ENCODE measurements at regions not wholly inside any gene's neighbourhood (a gene's known extent, or its start where the extent isn't known, plus 50 kb on each side); places are given as distances from the start of the nearest gene placed in this dataset.

DNA sequence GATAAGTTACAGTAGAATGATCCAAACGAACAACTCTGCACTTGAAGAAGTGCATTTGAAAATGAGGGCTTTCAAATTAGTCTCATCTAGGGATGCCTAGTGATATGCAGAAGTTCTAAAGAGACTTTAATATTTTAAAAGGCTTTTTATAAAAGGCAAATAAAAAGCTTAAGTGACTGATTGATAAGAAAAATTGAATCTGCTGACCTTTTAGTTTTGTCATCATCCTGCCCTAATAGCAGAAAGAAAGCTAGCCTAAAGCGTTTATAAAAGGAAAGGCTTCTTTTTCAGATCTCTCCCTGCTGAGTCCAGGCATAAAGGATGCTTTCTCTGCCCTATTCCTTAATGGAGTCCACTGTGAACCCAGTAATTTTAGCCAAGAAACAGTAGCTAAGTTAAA, 72.7 kb upstream of the ALDH1L1 start:
- Histone ChIP-seq H3K4me2 (no peak overlapping the region), H3K4me1 (no peaks in the 10 kb centered on the region), H3K4me3 (no peak overlapping the region), H3K9me3 (no peaks in the 10 kb centered on the region), H3K27ac (no peak overlapping the region)
- ChIA-PET CTCF (no interaction called here), POLR2A (no interaction called here)
- WGBS (ENCODE audit: missing lambda C conversion rate) = 49% methylated on average over 2 of the region's 2 CpGs
- DNase-seq (ENCODE audit: low read depth in 1 of 2, low spot score in 1 of 2) (no peak), ATAC-seq (no peak), FAIRE-seq (no peak)
- TF ChIP-seq HDAC2 (IDR thresholded peaks at IDR 0.05) (no peak), MAFK (IDR thresholded peaks at IDR 0.05; ENCODE audit: partially characterized antibody) (peak; percentile 65)

DNA sequence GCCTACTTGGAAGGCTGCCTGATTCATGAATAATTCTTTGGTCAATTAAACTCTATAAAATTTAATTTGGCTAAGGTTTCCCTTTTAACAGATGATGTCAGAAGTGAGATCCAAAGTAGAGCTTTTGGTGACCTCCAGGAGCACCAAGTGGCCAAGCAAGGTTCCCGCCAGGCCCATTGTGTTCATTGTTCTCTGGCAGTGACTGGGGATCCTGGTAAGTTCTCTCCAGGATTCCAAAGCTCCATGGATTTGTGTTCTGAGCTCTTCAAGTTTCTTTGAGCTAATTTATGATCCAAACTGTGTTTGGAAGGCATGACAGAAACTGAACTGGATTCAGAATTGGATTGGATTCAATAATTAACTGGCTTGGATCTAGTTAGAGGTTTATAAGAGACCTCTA, 72.0 kb upstream of the ALDH1L1 start:
- WGBS (ENCODE audit: missing lambda C conversion rate) = 57% methylated on average over 1 of the region's 1 CpG
- H3K4me3 ChIP-seq = no peak overlapping the region
- no peak overlapping the region for H3K27ac ChIP-seq
- H3K4me1 ChIP-seq = no peaks in the 10 kb centered on the region
- DNase-seq (ENCODE audit: low read depth in 1 of 2, low spot score in 1 of 2) = no peak
- ChIA-PET POLR2A (no interaction called here), CTCF (no interaction called here)
- TF ChIP-seq, protein P1, sequence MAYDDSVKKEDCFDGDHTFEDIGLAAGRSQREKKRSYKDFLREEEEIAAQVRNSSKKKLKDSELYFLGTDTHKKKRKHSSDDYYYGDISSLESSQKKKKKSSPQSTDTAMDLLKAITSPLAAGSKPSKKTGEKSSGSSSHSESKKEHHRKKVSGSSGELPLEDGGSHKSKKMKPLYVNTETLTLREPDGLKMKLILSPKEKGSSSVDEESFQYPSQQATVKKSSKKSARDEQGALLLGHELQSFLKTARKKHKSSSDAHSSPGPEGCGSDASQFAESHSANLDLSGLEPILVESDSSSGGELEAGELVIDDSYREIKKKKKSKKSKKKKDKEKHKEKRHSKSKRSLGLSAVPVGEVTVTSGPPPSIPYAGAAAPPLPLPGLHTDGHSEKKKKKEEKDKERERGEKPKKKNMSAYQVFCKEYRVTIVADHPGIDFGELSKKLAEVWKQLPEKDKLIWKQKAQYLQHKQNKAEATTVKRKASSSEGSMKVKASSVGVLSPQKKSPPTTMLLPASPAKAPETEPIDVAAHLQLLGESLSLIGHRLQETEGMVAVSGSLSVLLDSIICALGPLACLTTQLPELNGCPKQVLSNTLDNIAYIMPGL (CRISPR knock-in tag; IDR thresholded peaks at IDR 0.05; ENCODE audit: borderline replicate concordance) = no peak
- TF ChIP-seq CBX8 (IDR thresholded peaks at IDR 0.05) = no peak
- TF ChIP-seq BHLHE40 (IDR thresholded peaks at IDR 0.05; ENCODE audit: low read depth, low read length) = no peak
- TF ChIP-seq, protein P2, sequence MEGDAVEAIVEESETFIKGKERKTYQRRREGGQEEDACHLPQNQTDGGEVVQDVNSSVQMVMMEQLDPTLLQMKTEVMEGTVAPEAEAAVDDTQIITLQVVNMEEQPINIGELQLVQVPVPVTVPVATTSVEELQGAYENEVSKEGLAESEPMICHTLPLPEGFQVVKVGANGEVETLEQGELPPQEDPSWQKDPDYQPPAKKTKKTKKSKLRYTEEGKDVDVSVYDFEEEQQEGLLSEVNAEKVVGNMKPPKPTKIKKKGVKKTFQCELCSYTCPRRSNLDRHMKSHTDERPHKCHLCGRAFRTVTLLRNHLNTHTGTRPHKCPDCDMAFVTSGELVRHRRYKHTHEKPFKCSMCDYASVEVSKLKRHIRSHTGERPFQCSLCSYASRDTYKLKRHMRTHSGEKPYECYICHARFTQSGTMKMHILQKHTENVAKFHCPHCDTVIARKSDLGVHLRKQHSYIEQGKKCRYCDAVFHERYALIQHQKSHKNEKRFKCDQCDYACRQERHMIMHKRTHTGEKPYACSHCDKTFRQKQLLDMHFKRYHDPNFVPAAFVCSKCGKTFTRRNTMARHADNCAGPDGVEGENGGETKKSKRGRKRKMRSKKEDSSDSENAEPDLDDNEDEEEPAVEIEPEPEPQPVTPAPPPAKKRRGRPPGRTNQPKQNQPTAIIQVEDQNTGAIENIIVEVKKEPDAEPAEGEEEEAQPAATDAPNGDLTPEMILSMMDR (IDR thresholded peaks at IDR 0.05) = no peak
- TF ChIP-seq CBX2 (IDR thresholded peaks at IDR 0.05; ENCODE audit: borderline replicate concordance, low read depth) = no peak
- TF ChIP-seq, protein P3, sequence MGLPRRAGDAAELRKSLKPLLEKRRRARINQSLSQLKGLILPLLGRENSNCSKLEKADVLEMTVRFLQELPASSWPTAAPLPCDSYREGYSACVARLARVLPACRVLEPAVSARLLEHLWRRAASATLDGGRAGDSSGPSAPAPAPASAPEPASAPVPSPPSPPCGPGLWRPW (IDR thresholded peaks at IDR 0.05) = no peak
- no peak for ATAC-seq
- no peak overlapping the region for H3K4me2 ChIP-seq
- no peaks in the 10 kb centered on the region for H3K9me3 ChIP-seq
- FAIRE-seq = no peak

DNA sequence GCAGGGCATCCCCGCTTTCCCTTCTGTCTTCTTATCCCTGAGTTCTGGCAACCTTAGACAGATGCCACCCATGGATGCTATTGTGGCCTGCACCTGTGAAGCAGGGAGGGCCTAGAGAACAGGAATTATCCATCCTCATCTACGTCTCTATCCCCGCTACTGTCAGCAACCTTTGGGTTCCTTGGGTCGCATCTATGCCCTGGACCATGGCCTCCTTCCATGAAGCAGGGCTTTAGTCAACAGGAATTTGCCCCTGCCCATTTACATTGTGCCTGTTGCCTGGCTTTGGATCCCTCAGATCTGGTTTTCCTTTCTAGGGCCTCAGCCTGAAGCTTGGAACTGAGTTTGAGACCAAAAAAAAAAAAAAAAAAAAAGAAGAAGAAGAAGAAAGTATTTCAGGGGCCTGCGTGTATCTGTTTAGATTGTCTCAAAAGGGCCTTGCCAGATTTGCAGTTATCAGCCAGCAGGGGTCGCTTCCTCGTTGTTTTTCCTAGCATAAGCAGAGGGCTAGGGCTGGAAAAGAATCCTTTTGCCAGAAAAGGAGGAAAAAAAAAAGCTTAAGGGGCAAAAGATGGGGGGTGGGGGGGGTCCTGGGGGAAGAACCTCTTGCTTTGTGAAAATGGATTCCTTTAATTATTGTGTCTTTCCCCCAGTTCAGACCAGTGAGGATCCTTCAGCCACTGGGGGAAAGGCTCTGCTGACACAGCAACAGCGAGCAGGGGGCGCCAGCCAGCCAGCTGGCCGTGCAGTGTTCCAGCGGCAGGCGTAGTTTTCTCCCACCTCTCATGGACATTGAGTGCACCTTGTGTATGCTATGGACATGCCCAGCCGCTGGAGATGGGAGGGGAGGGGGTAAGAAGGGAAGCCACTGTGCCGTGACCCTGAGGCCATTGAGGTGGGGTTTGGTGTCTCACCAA, 65.7 kb upstream of the ALDH1L1 start:
- Histone ChIP-seq H3K27ac (no peak overlapping the region), H3K4me2 (peak overlapping the region; percentile 53), H3K9me3 (no peaks in the 10 kb centered on the region), H3K4me3 (no peak overlapping the region), H3K4me1 (no peaks in the 10 kb centered on the region)
- ATAC-seq (peak; percentile 89 to 95), FAIRE-seq (no peak), DNase-seq (ENCODE audit: low read depth in 1 of 2, low spot score in 1 of 2) (peak; percentile 33 to 54)
- POLR2A ChIA-PET = no interaction called here
- CTCF ChIA-PET = interaction anchor here (0.6 to 2.8 kb wide), 13 partner anchors 10 to 150 kb away, joined by 3 to 11 read pairs (median 3); partner anchors contain the start of gene KLF15
- WGBS (ENCODE audit: missing lambda C conversion rate) = 29% methylated on average over 13 of the region's 14 CpGs
- TF ChIP-seq, protein P4, sequence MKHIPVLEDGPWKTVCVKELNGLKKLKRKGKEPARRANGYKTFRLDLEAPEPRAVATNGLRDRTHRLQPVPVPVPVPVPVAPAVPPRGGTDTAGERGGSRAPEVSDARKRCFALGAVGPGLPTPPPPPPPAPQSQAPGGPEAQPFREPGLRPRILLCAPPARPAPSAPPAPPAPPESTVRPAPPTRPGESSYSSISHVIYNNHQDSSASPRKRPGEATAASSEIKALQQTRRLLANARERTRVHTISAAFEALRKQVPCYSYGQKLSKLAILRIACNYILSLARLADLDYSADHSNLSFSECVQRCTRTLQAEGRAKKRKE (CRISPR knock-in tag; IDR thresholded peaks at IDR 0.05; ENCODE audit: low read depth) = no peak
- TF ChIP-seq MAFK (IDR thresholded peaks at IDR 0.05; ENCODE audit: partially characterized antibody) (peak; percentile 40), RAD21 (conservative IDR thresholded peaks at IDR 0.05 in 1 of 2, IDR thresholded peaks at IDR 0.05 in 1 of 2) (peak; percentile 58 to 62), FOXS1 (CRISPR knock-in tag; IDR thresholded peaks at IDR 0.05) (no peak), SMC3 (IDR thresholded peaks at IDR 0.05) (peak; percentile 62; the same call in 2 of the 3 replicates), JUN (IDR thresholded peaks at IDR 0.05) (no peak), RFX5 (IDR thresholded peaks at IDR 0.05) (no peak), ZC3H11A (IDR thresholded peaks at IDR 0.05) (no peak), ESRRA (IDR thresholded peaks at IDR 0.05; ENCODE audit: borderline replicate concordance, low read length) (no peak), JUNB (IDR thresholded peaks at IDR 0.05) (no peak), KDM1A (IDR thresholded peaks at IDR 0.05; ENCODE audit: low read depth) (no peak), POLR2A (IDR thresholded peaks at IDR 0.05; ENCODE audit: low read length) (no peak), GATA3 (IDR thresholded peaks at IDR 0.05; ENCODE audit: borderline replicate concordance) (no peak)
- TF ChIP-seq, protein P5, sequence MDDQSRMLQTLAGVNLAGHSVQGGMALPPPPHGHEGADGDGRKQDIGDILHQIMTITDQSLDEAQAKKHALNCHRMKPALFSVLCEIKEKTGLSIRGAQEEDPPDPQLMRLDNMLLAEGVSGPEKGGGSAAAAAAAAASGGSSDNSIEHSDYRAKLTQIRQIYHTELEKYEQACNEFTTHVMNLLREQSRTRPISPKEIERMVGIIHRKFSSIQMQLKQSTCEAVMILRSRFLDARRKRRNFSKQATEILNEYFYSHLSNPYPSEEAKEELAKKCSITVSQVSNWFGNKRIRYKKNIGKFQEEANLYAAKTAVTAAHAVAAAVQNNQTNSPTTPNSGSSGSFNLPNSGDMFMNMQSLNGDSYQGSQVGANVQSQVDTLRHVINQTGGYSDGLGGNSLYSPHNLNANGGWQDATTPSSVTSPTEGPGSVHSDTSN (IDR thresholded peaks at IDR 0.05) = no peak
- TF ChIP-seq, protein P6, sequence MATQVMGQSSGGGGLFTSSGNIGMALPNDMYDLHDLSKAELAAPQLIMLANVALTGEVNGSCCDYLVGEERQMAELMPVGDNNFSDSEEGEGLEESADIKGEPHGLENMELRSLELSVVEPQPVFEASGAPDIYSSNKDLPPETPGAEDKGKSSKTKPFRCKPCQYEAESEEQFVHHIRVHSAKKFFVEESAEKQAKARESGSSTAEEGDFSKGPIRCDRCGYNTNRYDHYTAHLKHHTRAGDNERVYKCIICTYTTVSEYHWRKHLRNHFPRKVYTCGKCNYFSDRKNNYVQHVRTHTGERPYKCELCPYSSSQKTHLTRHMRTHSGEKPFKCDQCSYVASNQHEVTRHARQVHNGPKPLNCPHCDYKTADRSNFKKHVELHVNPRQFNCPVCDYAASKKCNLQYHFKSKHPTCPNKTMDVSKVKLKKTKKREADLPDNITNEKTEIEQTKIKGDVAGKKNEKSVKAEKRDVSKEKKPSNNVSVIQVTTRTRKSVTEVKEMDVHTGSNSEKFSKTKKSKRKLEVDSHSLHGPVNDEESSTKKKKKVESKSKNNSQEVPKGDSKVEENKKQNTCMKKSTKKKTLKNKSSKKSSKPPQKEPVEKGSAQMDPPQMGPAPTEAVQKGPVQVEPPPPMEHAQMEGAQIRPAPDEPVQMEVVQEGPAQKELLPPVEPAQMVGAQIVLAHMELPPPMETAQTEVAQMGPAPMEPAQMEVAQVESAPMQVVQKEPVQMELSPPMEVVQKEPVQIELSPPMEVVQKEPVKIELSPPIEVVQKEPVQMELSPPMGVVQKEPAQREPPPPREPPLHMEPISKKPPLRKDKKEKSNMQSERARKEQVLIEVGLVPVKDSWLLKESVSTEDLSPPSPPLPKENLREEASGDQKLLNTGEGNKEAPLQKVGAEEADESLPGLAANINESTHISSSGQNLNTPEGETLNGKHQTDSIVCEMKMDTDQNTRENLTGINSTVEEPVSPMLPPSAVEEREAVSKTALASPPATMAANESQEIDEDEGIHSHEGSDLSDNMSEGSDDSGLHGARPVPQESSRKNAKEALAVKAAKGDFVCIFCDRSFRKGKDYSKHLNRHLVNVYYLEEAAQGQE (IDR thresholded peaks at IDR 0.05) = no peak
